OCI-LY3 (cell line): ENCODE measurements at regions not wholly inside any gene's neighbourhood (a gene's known extent, or its start where the extent isn't known, plus 50 kb on each side); places are given as distances from the start of the nearest gene placed in this dataset.

Source experiments
- H2AFZ ChIP-seq: fragments of 200-600, 300-600 bp; shearing (Covaris generic); 2 replicates; pipeline ENCODE4 v1.6.0; 2014; ENCODE audit warnings: antibody characterized with exemption, low read depth, low read length
- H3K27ac ChIP-seq: fragments of 200-600, 300-600 bp; sonication (generic); 2 replicates; pipeline ENCODE4 v1.5.1; 2014; ENCODE audit warnings: mild to moderate bottlenecking, low read length, moderate library complexity, mixed read lengths
- H3K27me3 ChIP-seq: fragments of 200-600, 300-600 bp; sonication (generic); 2 replicates; pipeline ENCODE4 v1.6.1; 2014; ENCODE audit warnings: low read depth, low read length, mixed read lengths
- H3K36me3 ChIP-seq: fragments of 200-600, 300-600 bp; sonication (generic); replicated peaks from 2 replicates; pipeline ENCODE3; 2014; ENCODE audit warnings: low read depth, low read length, mixed read lengths
- H3K4me1 ChIP-seq: fragments of 300-600, 200-600 bp; sonication (generic); 2 replicates; pipeline ENCODE4 v1.6.1; 2014; ENCODE audit warnings: low read length, mixed read lengths
- H3K4me2 ChIP-seq: fragments of 200-600, 300-600 bp; sonication (generic); 2 replicates; pipeline ENCODE4 v1.6.1; 2014; ENCODE audit warnings: low read length, mixed read lengths
- H3K4me3 ChIP-seq: fragments of 300-600, 200-600 bp; sonication (generic); 2 replicates; pipeline ENCODE4 v1.5.1; 2014; ENCODE audit warnings: antibody characterized with exemption, mild to moderate bottlenecking, low read length, moderate library complexity
- H3K79me2 ChIP-seq: fragments of 300-600, 200-600 bp; shearing (Covaris generic); 2 replicates; pipeline ENCODE4 v1.6.1; 2014; ENCODE audit warnings: mild to moderate bottlenecking, low read length, mixed read lengths
- H3K9ac ChIP-seq: fragments of 300-600, 200-600 bp; shearing (Covaris generic); 2 replicates; pipeline ENCODE4 v1.6.0; 2014; ENCODE audit warnings: mild to moderate bottlenecking, low read length, moderate library complexity
- H3K9me3 ChIP-seq: fragments of 200-600, 300-600 bp; shearing (Covaris generic); 2 replicates; pipeline ENCODE4 v1.6.1; 2014; ENCODE audit warnings: low read length, mixed read lengths; ENCODE audit not compliant: insufficient read depth
- H4K20me1 ChIP-seq: fragments of 200-600, 300-600 bp; sonication (generic); 2 replicates; pipeline ENCODE4 v1.6.1; 2016; ENCODE audit warnings: low read length, mixed read lengths; ENCODE audit not compliant: insufficient read depth
- CTCF ChIP-seq: fragments of 200-600, 300-600 bp; sonication (generic); IDR thresholded peaks from 2 replicates; pipeline ENCODE4 v1.5.1; 2014; ENCODE audit warnings: antibody characterized with exemption, low read length, low read depth
- EZH2phosphoT487 ChIP-seq: fragments of 200-600 bp; shearing (Covaris generic); IDR thresholded peaks from 2 replicates; pipeline ENCODE4 v1.6.1; 2018; ENCODE audit warnings: antibody characterized with exemption, mixed run types, low read depth

DNA sequence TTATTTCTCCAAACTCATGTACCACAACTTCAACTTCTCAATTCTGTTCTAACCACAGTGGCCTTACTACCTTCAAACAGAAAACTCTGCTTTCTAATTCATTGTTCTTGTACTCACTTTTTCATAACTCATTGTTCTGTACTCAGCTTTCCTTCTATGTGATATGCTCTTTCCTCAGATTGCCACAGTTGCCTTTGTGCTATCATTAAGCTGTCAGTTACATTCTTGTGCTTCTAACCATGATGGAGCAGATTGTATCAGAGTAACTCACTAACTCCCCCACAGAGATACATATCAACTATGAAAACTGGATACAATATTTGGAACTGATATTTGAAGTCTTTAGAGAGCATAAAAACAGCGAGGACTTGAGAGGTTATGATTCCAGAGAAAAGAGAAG, 1213.7 kb downstream of the KCNT2 start:
- Histone ChIP-seq H3K4me1 (no peaks in the 10 kb centered on the region), H2AFZ (no peak overlapping the region), H3K36me3 (no peaks in the 10 kb centered on the region), H3K27me3 (no peaks in the 10 kb centered on the region), H4K20me1 (no peaks in the 10 kb centered on the region), H3K9ac (no peak overlapping the region), H3K9me3 (no peaks in the 10 kb centered on the region), H3K4me2 (no peak overlapping the region), H3K4me3 (no peak overlapping the region), H3K79me2 (no peaks in the 10 kb centered on the region), H3K27ac (no peak overlapping the region)
- no peak for TF ChIP-seq CTCF
- no peak for TF ChIP-seq EZH2phosphoT487

GRCh38 chr1:195376190-195376589, 1232.0 kb downstream of the KCNT2 start:
- Histone ChIP-seq H3K27ac (no peak overlapping the region), H3K9ac (no peak overlapping the region), H3K4me3 (no peak overlapping the region), H3K79me2 (no peaks in the 10 kb centered on the region), H3K9me3 (no peaks in the 10 kb centered on the region), H3K36me3 (no peaks in the 10 kb centered on the region), H4K20me1 (no peaks in the 10 kb centered on the region), H3K4me2 (no peak overlapping the region), H3K27me3 (no peaks in the 10 kb centered on the region), H2AFZ (no peak overlapping the region), H3K4me1 (peaks cover 9% of the 10 kb centered on the region)
- TF ChIP-seq CTCF = peak; percentile 52
- TF ChIP-seq EZH2phosphoT487 = no peak

GRCh38 chr1:195373856-195374255, 1234.4 kb downstream of the KCNT2 start:
- TF ChIP-seq EZH2phosphoT487 (no peak), CTCF (no peak)
- Histone ChIP-seq H4K20me1 (no peaks in the 10 kb centered on the region), H3K27ac (no peak overlapping the region), H3K9ac (no peak overlapping the region), H2AFZ (no peak overlapping the region), H3K4me1 (peaks cover 9% of the 10 kb centered on the region), H3K4me3 (no peak overlapping the region), H3K9me3 (no peaks in the 10 kb centered on the region), H3K36me3 (no peaks in the 10 kb centered on the region), H3K79me2 (no peaks in the 10 kb centered on the region), H3K4me2 (no peak overlapping the region), H3K27me3 (no peaks in the 10 kb centered on the region)

DNA sequence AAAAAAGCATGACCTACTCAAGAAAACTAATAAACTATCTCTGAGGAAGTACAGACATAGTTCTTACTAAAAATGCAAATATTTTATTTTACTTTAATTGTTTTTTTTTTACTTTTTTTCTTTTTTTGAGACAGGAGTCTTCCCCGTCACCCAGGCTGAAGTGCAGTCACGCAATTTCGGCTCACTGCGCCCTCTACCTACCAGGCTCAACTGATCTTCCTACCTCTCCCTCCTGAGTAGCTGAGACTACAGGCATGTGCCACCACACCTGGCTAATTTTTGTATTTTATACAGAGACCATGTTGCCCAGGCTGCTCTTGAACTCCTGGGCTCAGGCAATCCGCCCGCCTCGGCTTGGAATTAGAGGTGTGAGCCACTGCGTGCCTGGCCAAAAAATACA, 1263.1 kb downstream of the KCNT2 start:
- no peaks in the 10 kb centered on the region for H4K20me1 ChIP-seq
- H3K27ac ChIP-seq = no peak overlapping the region
- no peak overlapping the region for H3K4me3 ChIP-seq
- no peak overlapping the region for H3K4me2 ChIP-seq
- TF ChIP-seq EZH2phosphoT487 (no peak), CTCF (peak; percentile 46)
- H3K9me3 ChIP-seq = no peaks in the 10 kb centered on the region
- no peaks in the 10 kb centered on the region for H3K27me3 ChIP-seq
- H3K79me2 ChIP-seq = no peaks in the 10 kb centered on the region
- H3K36me3 ChIP-seq = no peaks in the 10 kb centered on the region
- H3K9ac ChIP-seq = no peak overlapping the region
- H3K4me1 ChIP-seq = peaks cover 7% of the 10 kb centered on the region; the same call in 1 of the 2 replicates
- no peak overlapping the region for H2AFZ ChIP-seq
